CD14-positive monocyte (primary cell): ENCODE measurements at regions not wholly inside any gene's neighbourhood (a gene's known extent, or its start where the extent isn't known, plus 50 kb on each side); places are given as distances from the start of the nearest gene placed in this dataset.

Experiments used
- DNase-seq, 3 donors: peaks; one replicate each; pipeline ENCODE4 v3.0.0-alpha.2; 2011 to 2022
- H2AFZ ChIP-seq: 2 replicates; pipeline ENCODE4 v1.6.0; 2012; ENCODE audit warnings: mild to moderate bottlenecking, low read depth, low read length, inconsistent platforms; ENCODE audit not compliant: insufficient read depth, poor library complexity, severe bottlenecking
- H3K27ac ChIP-seq, 2 donors: 1 replicate in 1 of 2; 2 replicates in 1 of 2; pipeline ENCODE4 v1.5.1; 2012 to 2013; ENCODE audit warnings: low read length in 2 of 2, control low read depth in 1 of 2, inconsistent platforms in 1 of 2, low read depth in 1 of 2, mild to moderate bottlenecking in 1 of 2
- H3K27me3 ChIP-seq, 2 donors: one replicate each; pipeline versions ENCODE4 v1.6.0 to v1.6.1; 2011 to 2013; ENCODE audit warnings: low read length in 2 of 2; ENCODE audit not compliant: control insufficient read depth in 2 of 2, insufficient read depth in 2 of 2
- H3K36me3 ChIP-seq, 2 donors: replicated peaks in 1 of 2; 1 replicate in 1 of 2; 2 replicates in 1 of 2; pipeline versions ENCODE4 v1.5.1 to v1.6.1; 2012 to 2013; ENCODE audit warnings: low read length in 2 of 2, control low read depth in 1 of 2, inconsistent platforms in 1 of 2, mild to moderate bottlenecking in 1 of 2; ENCODE audit not compliant: insufficient read depth in 2 of 2, control insufficient read depth in 1 of 2
- H3K4me1 ChIP-seq, 2 donors: 1 replicate in 1 of 2; 2 replicates in 1 of 2; pipeline versions ENCODE4 v1.5.1 to v1.6.1; 2012 to 2013; ENCODE audit warnings: low read length in 2 of 2, control low read depth in 1 of 2, inconsistent platforms in 1 of 2, mild to moderate bottlenecking in 1 of 2, moderate library complexity in 1 of 2; ENCODE audit not compliant: insufficient read depth in 2 of 2, control insufficient read depth in 1 of 2
- H3K4me2 ChIP-seq: replicated peaks from 2 replicates; pipeline ENCODE3; 2012; ENCODE audit warnings: low read length, moderate library complexity, mild to moderate bottlenecking; ENCODE audit not compliant: poor library complexity, severe bottlenecking; ENCODE audit errors: extremely low read depth
- H3K4me3 ChIP-seq, 3 experiments: fragments of 200-600 bp in 1 of 3; sonication (generic) in 1 of 3; replicated peaks in 1 of 3; 1 replicate in 2 of 3; 2 replicates in 1 of 3; pipeline ENCODE4 v1.5.1; 2011 to 2013; ENCODE audit warnings: low read length in 3 of 3, mild to moderate bottlenecking in 3 of 3, control low read depth in 2 of 3, low read depth in 2 of 3, inconsistent platforms in 1 of 3, moderate library complexity in 1 of 3
- H3K79me2 ChIP-seq: 2 replicates; pipeline ENCODE4 v1.6.0; 2012; ENCODE audit warnings: mild to moderate bottlenecking, control low read depth, inconsistent platforms, low read length, moderate library complexity; ENCODE audit not compliant: insufficient read depth
- H3K9ac ChIP-seq: 2 replicates; pipeline ENCODE4 v1.6.0; 2017; ENCODE audit warnings: low read length, mild to moderate bottlenecking; ENCODE audit not compliant: insufficient read depth, poor library complexity, severe bottlenecking
- H3K9me3 ChIP-seq, 2 donors: replicated peaks in 1 of 2; 1 replicate in 1 of 2; 2 replicates in 1 of 2; pipeline versions ENCODE4 v1.5.1 to v1.6.1; 2012 to 2013; ENCODE audit warnings: low read length in 2 of 2, control low read depth in 1 of 2; ENCODE audit not compliant: control insufficient read depth in 1 of 2, insufficient read depth in 1 of 2
- H4K20me1 ChIP-seq: 2 replicates; pipeline ENCODE4 v1.6.0; 2012; ENCODE audit warnings: mild to moderate bottlenecking, low read length, control low read depth, moderate library complexity; ENCODE audit not compliant: insufficient read depth
- H3K27ac Mint-ChIP-seq, 7 donors: one replicate each; pipeline ENCODE4 v1.8.0; 2020; ENCODE audit warnings: mild to moderate bottlenecking in 7 of 7, mixed read lengths in 7 of 7, moderate library complexity in 6 of 7, inconsistent platforms in 2 of 7
- H3K27me3 Mint-ChIP-seq, 3 donors: one replicate each; pipeline ENCODE4 v1.8.0; 2021 to 2022; ENCODE audit warnings: low read depth in 3 of 3, mild to moderate bottlenecking in 3 of 3, mixed read lengths in 3 of 3, moderate library complexity in 3 of 3, inconsistent platforms in 1 of 3
- H3K36me3 Mint-ChIP-seq, 2 donors: one replicate each; pipeline ENCODE4 v1.8.0; 2020; ENCODE audit warnings: mixed read lengths in 2 of 2, inconsistent platforms in 1 of 2, mild to moderate bottlenecking in 1 of 2
- H3K4me1 Mint-ChIP-seq: one replicate; pipeline ENCODE4 v1.8.0; 2020; ENCODE audit warnings: mild to moderate bottlenecking, mixed read lengths
- H3K4me3 Mint-ChIP-seq, 2 donors: one replicate each; pipeline ENCODE4 v1.8.0; 2020; ENCODE audit warnings: mild to moderate bottlenecking in 2 of 2, mixed read lengths in 2 of 2, moderate library complexity in 1 of 2
- H3K9me3 Mint-ChIP-seq, 7 donors: one replicate each; pipeline ENCODE4 v1.8.0; 2020 to 2022; ENCODE audit warnings: mixed read lengths in 7 of 7, mild to moderate bottlenecking in 6 of 7, moderate library complexity in 6 of 7, inconsistent platforms in 2 of 7
- WGBS: methylation state at CpG from one replicate; pipeline ENCODE4 v1.1.5; 2013; ENCODE audit warnings: missing lambda C conversion rate; ENCODE audit not compliant: insufficient coverage; 5-methylcytosine and 5-hydroxymethylcytosine counted together
- intact Hi-C, 2 donors: fragments of 100-400 bp; cut with micrococcal nuclease; formaldehyde crosslinking; loops; one replicate each; pipeline versions ENCODE4 v1.15.0 to v1.15.1; 2023
- TF ChIP-seq, protein P1 (sequence below): fragments of 200-600 bp; IDR thresholded peaks from one replicate; pipeline ENCODE4 v1.8.0; 2022; ENCODE audit warnings: antibody characterized with exemption, mild to moderate bottlenecking

DNA sequence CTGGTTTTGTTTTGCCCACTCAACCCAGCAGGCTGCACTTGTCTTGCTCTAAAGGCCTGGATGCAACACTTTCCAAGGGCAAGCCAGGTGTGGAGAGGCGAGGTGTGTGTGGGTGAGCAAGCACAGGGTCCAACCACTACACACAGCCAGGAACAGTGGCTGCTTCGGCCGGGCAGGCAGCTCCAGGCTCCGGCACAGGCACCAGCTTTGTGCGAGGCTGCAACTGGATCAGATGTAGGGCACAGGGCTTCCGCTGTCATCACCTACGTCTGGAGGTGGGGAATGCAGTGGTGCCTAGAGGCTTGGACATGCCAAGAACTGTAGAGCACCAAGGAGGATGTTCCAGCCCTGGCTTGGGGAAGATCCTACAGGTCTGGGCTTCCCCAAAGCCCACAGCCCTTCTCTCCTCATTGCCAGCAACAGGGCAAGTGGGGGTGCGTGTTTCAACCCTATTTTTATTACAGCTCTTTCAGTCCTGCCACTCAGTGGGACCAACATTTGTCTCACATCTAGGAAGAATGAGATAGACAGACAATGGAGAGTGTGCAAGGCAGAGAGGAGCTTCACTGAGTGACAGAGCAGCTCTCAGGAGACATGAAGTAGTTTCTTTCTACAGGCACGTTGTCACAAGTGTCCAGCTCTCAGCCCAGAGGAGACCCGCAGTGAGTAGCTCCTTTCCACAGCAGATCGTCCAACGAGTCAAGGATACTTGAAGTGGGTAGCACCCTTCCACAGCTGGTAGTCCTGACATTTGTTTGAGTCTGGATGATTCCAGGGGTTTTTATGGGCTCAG is 622.2 kb downstream of the CDH9 start:
- Histone ChIP-seq H2AFZ (no peak overlapping the region), H3K36me3 (no peaks in the 10 kb centered on the region), H3K4me2 (no peak overlapping the region), H3K4me1 (no peaks in the 10 kb centered on the region), H3K79me2 (no peaks in the 10 kb centered on the region), H4K20me1 (no peaks in the 10 kb centered on the region), H3K27ac (no peak overlapping the region), H3K9ac (no peak overlapping the region), H3K9me3 (peaks cover 0 to 14% of the 10 kb centered on the region in 2 donors), H3K4me3 (no peak overlapping the region), H3K27me3 (no peaks in the 10 kb centered on the region)
- TF ChIP-seq, protein P1, sequence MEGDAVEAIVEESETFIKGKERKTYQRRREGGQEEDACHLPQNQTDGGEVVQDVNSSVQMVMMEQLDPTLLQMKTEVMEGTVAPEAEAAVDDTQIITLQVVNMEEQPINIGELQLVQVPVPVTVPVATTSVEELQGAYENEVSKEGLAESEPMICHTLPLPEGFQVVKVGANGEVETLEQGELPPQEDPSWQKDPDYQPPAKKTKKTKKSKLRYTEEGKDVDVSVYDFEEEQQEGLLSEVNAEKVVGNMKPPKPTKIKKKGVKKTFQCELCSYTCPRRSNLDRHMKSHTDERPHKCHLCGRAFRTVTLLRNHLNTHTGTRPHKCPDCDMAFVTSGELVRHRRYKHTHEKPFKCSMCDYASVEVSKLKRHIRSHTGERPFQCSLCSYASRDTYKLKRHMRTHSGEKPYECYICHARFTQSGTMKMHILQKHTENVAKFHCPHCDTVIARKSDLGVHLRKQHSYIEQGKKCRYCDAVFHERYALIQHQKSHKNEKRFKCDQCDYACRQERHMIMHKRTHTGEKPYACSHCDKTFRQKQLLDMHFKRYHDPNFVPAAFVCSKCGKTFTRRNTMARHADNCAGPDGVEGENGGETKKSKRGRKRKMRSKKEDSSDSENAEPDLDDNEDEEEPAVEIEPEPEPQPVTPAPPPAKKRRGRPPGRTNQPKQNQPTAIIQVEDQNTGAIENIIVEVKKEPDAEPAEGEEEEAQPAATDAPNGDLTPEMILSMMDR: no peak
- no peaks in the 10 kb centered on the region for H3K27me3 Mint-ChIP-seq
- no peak overlapping the region for H3K4me3 Mint-ChIP-seq
- 84% methylated on average over 10 of the region's 12 CpGs for WGBS
- H3K27ac Mint-ChIP-seq: no peak overlapping the region
- H3K9me3 Mint-ChIP-seq: peaks cover 0 to 6% (median 2%) of the 10 kb centered on the region in 7 donors
- DNase-seq: no peak
- H3K36me3 Mint-ChIP-seq: no peaks in the 10 kb centered on the region
- intact Hi-C loops: no loop called here
- no peaks in the 10 kb centered on the region for H3K4me1 Mint-ChIP-seq

DNA sequence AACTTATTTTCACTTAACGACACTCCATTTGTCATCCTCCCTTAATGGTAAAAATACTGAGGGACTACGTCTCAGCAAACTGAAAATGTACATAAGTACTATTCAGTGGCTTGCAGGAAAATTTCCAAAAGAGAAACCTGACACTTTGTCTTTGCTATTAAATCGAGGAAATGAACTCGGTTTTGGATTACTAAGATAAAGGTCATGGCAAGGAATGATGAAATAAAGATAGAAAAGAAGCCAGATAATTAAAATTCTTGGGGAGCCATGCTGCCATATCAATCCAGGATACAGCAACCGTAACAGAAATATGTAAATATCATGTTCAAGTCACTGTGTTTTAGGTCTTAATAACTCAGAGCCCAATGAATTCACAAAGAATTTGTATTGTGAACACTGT is 647.8 kb downstream of the CDH9 start:
- H3K27me3 Mint-ChIP-seq: peaks cover 0 to 2% (median 0%) of the 10 kb centered on the region in 3 donors
- DNase-seq: no peak
- Histone ChIP-seq H3K27ac (no peak overlapping the region), H2AFZ (no peak overlapping the region), H3K79me2 (no peaks in the 10 kb centered on the region), H3K36me3 (no peaks in the 10 kb centered on the region), H4K20me1 (no peaks in the 10 kb centered on the region), H3K4me2 (no peak overlapping the region), H3K4me1 (no peaks in the 10 kb centered on the region), H3K9me3 (peaks cover 3% of the 10 kb centered on the region in 2 donors), H3K9ac (no peak overlapping the region), H3K4me3 (no peak overlapping the region), H3K27me3 (no peaks in the 10 kb centered on the region)
- TF ChIP-seq, protein P1: no peak
- 70% methylated on average over 2 of the region's 5 CpGs for WGBS
- no peaks in the 10 kb centered on the region for H3K36me3 Mint-ChIP-seq
- H3K27ac Mint-ChIP-seq: no peak overlapping the region
- no peak overlapping the region for H3K4me3 Mint-ChIP-seq
- intact Hi-C loops: no loop called here
- no peaks in the 10 kb centered on the region for H3K4me1 Mint-ChIP-seq
- H3K9me3 Mint-ChIP-seq: peaks cover 0 to 8% (median 3%) of the 10 kb centered on the region in 7 donors
